CD4-positive, alpha-beta T cell treated with Interleukin-21 for 1 hour (primary cell): ENCODE measurements at regions not wholly inside any gene's neighbourhood (a gene's known extent, or its start where the extent isn't known, plus 50 kb on each side); places are given as distances from the start of the nearest gene placed in this dataset.
A peak's percentile ranks its signal among the peaks of the same experiment; 100 is the strongest.
"Not testable (repeated sequence)": the region's sequence is repeated elsewhere in the genome, so short reads cannot be mapped to it uniquely, and the experiment has no call there.

Experiments used
- DNase-seq: peaks from one replicate; pipeline ENCODE4 v3.0.0-alpha.2; 2020

DNA sequence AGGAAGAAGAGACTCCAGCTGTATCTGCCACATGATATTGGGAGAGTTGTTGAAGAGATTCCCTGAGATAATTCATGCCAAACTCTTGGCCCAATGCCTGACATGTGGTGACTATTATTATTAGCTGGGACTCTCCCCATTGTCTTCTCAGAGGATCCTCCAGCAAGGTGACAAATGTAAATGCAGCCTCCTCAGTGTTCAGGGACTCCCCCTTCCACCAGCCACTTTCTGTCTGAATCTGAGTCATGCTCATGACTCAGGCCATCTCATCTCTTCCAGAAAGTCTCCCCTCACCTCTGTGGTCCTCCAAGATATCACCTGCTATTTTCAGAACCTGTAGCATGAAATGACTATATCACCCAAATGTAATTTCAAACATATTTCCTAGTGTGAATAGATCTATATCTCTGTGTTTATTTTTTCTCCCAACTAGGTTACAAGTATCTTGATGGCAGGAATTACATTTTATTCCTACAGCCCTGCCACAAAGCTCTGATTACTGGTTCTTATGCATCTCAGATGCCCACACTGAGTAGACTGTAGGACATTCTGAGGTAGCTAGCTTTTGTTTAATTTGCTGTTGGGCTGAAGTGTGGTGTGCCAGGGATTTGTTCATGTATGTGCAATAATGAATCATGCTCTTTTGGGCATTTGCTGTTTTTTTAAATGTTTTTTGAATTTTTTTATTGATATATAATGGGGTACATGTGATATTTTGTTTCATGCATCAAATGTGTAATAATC is 126.6 kb upstream of the IL12B start:
- DNase-seq = no peak

DNA sequence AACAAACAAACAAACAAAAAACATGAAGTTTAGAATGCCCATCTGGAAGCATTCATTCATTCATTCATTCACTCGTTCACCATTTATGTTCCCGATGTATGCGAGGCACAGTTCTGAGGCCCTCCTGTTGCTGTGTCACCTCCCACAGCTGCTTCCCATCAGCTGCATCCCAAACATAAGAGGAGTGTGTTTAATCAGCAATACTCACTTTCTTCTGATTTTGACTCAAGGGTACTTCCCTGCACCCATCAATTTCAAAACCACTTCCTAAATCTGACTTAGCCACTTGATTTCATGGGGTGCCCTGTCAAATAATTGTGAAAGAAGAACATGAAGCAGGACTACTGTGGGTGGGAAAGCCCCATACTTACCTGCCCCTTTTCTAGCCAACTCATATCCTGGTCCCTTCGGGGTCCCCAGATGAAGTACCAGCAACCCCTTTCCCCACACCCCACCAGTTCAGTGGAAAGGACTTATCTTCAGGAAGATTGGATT is 128.0 kb upstream of the IL12B start:
- no peak for DNase-seq

DNA sequence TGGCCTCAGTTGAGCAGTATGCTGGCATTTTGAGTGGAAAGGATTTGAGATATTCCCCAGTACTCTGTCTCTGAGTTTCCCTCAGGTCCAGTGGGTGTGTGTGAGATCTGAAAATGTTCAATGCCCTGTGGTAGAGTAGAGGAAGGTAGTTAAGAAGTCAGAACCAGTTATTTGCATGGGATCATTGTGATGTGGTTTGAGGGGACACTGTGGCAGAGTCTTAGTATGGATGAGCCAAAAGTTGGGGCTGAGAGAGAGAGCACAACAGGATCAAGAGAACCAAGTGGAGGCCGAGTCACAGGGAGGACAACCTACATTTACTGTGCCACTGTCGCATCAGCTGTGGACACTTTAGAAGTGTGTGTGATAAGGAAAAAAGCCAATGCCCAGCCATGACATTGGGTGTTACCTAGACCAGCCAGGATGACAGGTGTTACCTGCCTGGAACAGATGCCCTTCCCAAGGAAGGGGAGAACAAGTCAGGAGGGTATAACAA is 128.9 kb upstream of the IL12B start:
- no peak for DNase-seq

DNA sequence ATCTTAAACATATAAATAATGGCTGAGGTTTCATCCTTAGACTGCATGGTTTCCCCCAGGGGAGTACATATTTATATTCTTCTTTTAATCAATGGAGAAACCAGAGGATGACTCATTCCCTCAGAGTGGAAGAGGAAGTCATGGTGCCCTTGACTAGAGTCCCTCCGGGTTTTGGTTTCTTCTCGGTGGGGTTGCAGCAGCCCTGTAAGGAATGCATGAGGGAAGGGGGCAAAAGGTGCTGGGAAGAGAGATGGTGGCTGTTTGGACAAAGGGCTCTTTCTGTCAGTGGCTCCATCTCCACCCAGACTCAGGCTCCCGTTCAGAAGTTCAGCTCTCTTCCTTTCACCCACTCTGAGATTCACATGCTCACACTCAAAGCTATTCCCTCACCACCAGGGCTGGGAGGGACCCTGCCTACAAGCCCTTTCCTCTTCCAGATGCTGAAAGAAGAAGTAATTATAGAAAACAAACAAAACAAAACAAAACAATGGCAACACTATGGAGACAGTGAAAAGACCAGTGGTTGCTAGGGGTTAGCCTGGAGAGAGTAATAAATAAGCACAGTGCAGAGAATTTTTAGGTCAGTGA is 129.8 kb upstream of the IL12B start:
- DNase-seq = no peak

DNA sequence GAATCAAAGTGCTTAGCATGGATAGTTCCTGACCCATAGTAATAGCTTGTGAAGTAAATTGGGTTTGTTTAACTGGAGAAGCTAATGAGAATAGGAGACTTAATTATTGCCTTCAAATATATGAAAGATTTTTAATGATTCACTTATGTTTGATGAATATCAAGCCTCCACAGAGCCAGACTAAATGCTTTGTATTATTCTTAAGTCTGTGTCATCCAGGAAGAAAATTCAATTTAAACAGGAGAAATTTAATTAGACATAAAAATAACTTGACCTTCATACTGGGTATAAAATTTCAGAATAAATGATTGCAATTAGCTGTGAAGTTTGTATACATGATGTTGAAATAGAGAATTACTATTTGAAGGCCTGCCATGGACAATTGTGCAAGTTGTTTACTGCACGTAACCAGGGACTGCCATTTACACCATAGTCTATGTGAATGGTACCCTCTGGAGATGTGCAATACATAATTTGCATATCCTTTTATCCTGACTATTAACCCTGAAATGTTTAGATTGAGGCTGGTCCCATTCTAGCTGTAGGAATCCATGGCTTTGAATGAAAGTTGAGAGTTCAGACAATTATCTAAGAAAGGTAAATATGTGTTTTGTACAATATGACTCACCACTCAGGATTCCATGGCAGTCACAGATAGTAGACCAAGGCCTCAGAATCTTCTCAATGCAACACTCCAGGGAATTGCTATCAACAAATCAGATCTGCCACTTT is 133.5 kb upstream of the IL12B start:
- DNase-seq = no peak

DNA sequence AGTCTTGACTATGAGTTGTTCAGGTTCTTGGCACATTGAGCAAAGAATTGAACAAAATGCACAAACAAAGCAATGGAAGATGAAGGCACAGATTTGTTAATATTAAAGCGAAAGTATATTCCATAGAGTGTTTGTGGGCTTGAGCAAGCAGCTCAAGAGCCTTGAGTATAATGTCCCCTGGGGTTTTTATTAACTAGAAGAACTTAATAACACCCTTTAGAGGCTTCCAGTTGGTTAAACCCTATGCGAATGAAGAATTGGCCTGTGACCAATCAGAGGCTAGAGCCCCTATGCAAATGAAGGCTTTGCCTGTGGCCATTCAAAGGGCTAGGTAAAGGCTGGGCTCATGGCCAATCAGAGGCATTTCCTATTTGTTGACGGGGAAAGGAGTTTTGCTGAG is 135.3 kb upstream of the IL12B start:
- no peak for DNase-seq

DNA sequence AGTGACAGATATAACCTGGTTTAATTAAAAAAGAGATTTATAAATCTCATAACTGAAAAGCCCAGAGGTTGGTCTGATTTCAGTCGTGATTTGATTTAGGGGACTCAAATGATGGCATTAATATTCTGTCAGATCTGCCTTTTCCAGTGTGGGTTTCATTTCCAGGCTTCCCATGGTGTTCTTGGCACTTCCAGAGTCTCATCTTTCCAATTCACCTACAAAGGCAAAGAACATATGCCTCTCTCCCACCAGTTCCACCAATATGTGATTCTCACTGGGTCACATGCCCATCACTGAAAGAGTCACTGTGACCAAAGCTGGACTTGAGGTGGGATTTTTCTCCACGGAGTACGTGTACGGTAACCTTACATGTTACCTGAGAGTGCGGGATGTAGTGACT is 137.4 kb upstream of the IL12B start:
- DNase-seq = no peak

DNA sequence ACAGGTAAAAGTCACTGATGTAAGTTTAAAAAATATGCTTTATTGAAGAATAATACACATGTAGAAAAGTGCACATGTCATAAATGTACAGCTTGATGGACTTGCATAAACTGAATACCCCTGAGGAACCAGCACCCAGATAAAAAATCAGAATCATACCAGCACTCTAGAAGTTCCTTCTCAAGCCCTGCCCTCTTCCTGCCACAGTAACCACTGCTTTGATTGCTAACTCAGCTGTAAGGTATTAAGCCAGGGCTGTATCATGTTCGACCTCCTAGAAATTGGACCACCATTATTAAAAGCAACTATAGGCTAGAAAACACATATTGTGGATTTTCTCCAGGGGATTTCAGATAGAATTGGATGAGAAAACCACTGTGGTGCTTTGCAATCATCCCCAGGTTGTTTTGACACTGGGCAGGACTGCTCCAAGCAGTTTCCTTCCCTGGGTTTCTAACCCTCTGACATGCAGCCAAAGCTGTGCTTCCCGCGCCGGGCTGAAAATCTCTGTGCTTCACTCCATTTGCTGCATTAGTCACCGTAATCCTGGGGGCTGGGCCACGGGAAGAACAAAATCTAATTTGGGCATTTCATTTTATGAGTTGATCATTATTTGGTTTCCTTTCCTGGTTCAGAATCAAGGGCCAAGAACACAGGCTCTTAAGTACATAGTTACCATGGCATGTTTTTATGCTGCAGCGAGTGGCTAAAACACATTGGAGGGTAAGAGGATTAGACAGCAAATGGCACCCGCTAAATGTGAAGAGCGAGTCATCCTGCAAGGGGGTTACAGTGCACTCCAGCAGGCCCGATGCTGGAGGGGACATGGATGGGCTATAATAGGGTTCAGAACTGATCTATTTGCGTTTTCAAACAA is 139.4 kb upstream of the IL12B start:
- peak; percentile 50 for DNase-seq

DNA sequence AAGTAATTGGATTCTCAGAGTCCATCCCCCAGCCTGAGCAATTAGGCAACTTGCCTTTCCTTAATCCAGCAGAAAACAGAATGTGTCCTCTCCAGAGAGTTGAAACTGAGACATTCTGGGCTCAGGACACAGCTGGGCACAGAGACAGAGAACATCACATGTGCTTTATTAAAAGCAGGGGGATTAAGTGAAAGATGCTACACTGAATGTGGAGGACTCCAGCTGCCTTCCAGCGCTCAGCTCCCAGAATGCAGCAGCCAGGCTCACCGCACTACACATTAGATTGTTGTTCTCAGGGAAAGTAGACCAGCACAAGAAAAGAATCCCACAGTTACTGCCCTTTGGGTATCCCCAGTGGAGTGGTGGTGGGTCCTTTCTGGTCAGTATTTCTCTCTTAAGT is 141.6 kb upstream of the IL12B start:
- DNase-seq = no peak

DNA sequence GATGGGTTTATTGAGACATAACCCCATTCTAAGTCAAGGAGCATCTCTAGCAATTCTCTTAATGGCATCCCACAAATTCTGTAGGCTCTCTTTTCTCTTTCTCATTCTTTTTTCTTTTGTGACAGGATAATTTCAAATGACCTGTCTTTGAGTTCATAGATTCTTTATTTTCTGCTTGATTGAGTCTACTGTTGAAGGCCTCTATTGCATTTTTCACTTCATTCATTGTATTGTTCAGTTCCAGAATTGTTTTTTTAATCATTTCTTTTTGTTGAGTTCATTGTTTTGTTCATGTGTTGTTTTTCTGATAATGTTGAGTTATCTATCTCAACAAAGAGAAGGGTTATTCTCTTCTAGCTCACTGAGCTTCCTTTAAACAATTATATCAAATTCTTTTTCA is 144.7 kb upstream of the IL12B start:
- DNase-seq = no peak

DNA sequence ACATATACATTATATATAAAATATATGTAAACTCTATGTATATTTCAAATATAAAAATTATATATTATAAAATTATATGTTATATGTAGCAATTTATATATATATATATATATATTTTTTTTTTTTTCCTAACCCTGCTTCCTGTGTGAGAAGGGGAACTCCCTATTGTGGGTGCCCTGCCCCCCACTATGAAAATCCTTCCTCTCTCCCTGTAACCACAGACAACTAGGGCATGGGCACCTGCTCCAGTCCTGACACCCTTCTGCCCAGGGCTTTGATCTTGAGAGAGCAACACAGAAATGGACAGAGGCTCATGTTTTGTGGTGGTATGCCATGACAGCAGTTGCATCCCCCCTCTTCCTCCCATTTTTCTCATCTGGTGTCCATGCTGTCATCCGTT is 148.7 kb upstream of the IL12B start:
- DNase-seq = peak; percentile 25

DNA sequence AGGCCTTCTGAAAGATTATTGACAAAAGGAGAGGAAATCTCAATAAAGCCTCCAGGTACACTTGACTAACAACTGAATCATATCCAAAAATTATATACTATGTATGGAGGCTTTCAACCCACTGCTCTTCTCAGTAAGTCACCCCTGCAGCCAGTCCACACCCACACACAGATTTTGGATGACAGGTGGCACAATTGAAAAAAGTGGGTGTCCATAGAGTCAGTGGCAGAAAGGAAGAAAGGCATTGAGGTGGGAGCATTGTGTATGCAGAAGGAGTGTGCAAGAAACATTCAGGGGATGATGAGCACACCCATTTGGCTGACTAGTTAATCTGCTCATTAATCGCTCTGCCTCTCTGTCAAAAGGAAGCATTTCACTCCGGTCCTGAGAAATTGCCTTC is 150.6 kb upstream of the IL12B start:
- no peak for DNase-seq

DNA sequence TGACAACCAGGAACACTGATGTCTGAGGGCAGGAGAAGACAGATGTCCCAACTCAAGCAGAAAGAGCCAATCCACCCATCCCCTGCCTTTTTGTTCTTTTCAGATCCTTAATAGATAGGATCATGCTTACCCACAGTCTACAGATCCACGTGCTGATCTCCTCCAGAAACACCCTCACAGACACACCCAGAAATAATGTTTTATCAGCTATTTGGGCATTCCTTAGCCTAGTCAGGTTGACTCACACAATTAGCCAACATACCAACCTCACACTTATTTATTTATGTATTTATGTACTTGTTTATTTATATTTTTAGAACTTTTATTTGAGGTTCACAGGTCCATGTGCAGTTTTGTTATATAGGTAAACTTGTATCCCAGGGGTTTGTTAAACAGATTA is 151.5 kb upstream of the IL12B start:
- DNase-seq = no peak

DNA sequence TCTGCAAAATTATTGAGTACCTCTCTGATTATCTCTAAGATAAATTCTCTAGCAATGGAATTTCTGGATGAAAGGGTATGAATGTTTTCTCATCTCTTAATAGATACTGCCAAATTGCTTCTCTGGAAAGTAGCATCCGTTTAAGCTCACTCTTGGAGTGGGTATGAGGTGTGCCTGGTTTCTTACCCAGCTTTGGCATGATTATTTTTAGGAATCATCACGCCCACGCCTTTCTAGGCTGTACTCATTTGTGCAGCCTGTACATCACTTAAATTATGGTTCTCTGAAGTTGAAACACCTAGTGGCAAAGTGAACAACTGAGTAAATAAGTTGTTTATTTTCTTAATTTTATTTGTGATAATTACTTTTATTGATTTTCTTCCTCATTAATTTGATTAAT is 156.5 kb upstream of the IL12B start:
- DNase-seq = no peak

DNA sequence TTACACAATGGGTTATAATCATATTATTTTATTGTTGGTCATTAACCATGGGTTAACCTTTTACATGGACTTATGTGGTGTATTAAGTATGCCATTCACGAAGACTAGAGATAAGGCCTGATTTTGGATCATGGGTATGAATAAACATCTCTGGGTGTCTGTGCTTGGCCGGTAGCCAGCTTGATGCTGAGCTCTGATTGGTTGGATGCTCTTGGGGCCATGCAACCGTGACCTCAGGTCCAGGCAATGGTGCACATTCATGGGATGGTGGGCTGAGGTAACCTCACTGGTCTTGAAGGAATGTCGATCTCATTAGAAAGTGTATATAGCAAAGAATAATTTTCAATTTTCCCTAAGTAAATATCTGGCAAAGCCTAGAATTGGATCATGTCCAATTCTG is 158.2 kb upstream of the IL12B start:
- DNase-seq = no peak

DNA sequence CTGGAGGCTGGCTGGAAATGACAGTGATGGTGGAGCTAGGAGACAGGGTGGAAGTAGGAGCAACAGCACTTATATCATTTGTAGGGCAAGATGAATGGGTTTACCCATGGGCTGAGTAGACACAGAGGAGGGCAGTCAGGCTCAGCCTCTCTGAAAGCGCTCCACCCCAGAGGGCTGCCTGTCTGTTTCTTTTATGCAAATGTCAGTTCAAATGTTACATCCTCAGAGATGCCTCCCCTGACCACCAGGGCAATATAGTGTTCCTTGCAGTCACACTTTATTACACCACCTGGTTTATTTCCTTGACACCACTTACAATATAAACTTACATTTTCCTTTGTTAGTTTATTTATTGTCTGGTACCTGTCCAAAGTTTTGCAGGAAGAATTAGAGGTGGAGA is 159.5 kb upstream of the IL12B start:
- DNase-seq = no peak

DNA sequence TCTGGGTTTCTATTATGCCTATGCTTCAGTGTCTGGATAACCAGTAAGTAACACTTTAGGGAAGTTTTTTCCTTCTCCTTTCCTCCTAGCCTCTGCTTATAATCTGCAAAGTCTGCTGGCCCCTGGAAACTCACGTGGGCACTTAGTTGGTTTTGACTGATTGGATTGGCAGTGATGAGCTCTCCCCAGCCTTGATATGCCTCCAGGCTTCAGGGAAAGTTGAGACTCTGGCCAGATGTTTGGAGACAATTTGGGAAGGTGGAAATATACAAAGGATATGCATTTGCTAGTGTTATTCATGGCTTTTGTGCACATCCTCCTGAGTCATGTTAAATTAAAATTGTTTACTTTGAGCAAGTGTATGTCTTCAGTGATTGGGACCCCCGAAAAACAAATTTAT is 160.2 kb upstream of the IL12B start:
- DNase-seq = no peak

DNA sequence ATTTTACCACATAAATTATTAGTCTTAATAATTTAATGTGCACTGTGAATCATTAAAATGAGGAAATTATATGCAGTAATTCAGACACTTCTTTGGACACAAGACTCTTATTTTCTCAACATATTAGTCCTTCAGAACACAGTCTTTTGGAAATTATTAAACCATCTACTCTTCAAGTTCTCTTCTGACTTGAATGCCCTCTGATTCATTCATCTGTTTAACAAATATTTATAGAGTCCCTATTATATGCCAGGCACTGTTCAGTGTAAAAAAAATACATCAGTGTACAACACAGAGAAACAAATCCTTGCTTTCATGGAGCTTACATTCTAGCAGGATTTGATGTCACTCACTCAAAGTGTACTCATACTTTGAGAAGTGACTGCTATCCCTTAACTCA is 163.4 kb upstream of the IL12B start:
- DNase-seq = no peak

DNA sequence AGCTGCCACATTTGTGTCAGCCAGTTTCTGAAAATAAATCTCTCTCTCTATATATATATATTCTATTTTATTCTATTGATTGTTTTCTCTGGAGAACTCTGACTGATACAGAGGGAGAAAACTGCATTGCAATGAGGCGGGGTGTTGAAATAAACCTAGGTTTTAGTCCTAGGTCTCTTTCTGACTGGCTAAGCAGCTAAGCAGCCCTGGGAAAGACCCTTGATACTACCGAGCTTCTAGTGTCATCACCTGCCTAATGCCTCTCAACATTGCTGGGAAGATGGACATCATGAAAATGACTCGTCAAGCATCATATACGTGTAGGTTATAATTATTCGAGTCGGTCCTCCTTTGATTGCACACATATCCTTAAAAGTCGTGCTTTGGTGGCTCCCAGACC is 166.5 kb upstream of the IL12B start:
- DNase-seq = no peak

DNA sequence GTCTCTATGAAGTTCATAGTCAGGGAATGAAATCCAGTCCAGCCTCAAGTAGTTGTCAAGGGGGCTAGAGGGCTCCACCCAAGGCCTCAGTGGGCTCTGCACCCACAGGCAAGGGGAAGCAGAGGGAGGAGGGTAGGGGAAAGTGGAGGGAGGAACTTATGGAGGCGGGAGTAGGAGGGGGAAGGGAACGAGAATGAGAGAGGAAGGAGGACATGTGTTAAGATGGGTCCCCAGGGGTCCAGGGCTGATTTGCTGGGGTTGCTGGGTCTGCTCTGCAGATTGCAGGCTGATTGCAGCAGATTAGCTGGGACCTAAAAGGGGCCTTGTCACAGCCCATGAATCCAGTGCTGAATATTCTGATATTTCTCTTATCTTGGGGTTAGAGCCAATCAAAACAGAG is 166.9 kb upstream of the IL12B start:
- DNase-seq = no peak

DNA sequence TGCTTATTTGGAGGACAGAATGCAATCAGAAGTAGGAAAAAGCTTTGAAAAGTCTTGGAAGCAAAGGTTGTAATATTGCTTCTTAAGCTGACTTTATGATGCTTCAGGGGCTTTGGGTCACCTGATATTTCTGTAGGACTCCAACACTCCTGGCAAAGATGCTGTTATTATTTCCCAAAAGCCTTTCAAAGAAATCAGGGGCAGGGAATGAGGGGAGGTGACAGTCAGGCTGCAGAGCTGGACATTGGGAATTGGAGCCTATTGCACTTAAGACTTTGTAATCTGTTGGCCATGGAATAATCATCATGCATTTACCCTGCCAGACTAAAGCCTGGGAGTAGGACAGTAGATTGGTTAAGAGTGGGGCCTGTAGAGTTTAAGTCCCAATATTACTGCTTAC is 168.3 kb upstream of the IL12B start:
- DNase-seq = no peak

DNA sequence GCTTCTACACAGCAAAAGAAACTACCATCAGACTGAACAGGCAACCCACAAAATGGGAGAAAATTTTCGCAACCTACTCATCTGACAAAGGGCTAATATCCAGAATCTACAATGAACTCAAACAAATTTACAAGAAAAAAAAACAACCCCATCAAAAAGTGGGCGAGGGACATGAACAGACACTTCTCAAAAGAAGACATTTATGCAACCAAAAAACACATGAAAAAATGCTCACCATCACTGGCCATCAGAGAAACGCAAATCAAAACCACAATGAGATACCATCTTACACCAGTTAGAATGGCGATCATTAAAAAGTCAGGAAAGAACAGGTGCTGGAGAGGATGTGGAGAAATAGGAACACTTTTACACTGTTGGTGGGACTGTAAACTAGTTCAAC is 171.8 kb upstream of the IL12B start:
- DNase-seq = not testable (repeated sequence)

DNA sequence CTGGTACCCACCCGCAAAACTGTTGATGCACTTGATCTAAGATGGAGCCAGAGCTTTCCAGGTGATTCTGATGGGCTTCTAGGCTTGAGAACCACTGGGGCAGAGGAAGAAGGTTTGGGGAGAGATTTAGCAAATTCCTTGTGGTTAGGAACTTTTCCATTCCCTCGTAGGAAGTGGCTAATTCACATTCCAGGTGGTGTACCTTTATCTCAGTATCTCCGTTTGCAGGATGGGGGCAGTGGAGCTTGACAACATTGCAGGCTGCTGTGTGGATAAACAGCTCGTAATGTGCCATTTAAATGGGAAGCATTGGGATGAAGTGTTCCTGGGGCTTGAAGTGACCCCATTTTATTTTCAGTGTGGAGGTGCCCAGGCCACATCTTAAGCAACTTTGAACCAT is 172.9 kb upstream of the IL12B start:
- DNase-seq = no peak
